C1 segment of cervical spinal cord (tissue), 14 donors: ENCODE measurements at regions not wholly inside any gene's neighbourhood (a gene's known extent, or its start where the extent isn't known, plus 50 kb on each side); places are given as distances from the start of the nearest gene placed in this dataset.

Experiments used
- DNase-seq, 14 donors: peaks; one replicate each; lab custom pipeline; 2025; lab: John Stamatoyannopoulos, UW

DNA sequence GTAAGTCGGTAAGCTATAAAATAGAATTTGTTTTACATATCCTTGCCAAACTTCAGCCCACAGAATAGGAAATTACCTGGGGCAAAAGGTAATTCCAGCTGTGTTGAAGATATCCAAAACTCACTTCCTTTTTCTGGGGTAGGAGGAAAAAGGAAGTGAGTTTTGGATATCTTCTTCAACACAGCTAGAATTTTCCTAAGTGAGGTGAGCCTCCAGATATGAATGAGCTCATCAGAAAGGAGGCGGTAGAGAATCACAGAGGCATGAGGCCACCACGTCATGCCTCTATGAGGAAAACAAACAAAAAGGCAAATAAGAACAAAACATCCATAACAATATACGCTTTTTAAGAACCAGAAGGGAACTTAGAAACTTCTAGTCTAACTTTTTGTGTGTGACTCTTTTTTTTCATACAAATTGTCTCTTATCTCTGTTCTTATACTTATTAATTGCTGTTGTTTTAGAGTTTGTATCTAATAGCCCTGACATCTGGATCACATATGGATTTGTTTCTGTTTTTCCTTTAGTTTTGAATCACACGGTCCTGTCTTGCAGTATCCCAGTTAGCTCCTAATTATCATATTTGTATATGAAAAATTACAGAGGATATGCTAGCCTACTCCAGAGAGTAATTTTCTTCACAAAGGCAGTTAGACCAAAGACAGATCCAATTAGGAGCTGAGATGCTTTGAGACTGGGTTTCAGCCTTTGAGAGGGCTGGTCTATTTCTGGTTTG lies 104.5 kb downstream of the RBM43 start:
- DNase-seq = no peak

- no peak for DNase-seq
Observed at GRCh38 chr2:151156431-151156830, 105.2 kb downstream of the RBM43 start.

- DNase-seq = no peak
Observed at GRCh38 chr2:151153601-151154000, 108.1 kb downstream of the RBM43 start.

GRCh38 chr2:151150331-151151320 lies 111.0 kb downstream of the RBM43 start:
- no peak for DNase-seq

DNA sequence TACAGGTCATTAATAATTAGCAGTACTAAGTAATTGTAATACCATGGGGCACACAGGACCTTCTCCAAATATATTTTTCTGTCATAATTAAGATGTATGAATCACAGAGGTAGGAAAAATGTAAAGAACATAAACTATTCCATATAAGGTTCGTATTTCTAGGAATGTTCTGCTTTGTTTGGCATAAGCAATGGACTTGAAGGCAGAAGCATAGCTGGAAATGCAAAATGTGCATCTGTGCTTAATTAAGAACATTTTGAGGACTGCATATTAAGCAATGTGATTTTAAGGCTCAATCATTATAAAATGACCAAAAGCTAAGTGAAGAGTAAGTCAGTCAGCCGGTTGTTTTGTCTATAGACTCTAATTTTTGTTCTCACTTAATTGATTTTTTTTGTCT lies 123.2 kb downstream of the RBM43 start:
- no peak for DNase-seq

- no peak for DNase-seq
Observed at GRCh38 chr2:151137526-151137925, 124.1 kb downstream of the RBM43 start.

GRCh38 chr2:151120011-151120410 lies 141.7 kb downstream of the RBM43 start:
- DNase-seq = peak in 1 of 14 donors; percentile 57

GRCh38 chr2:151119374-151119773 lies 142.3 kb downstream of the RBM43 start:
- DNase-seq = no peak

- no peak for DNase-seq
Observed at GRCh38 chr2:151118269-151118668, 143.4 kb downstream of the RBM43 start.

GRCh38 chr2:151114874-151115273 lies 146.8 kb downstream of the RBM43 start:
- DNase-seq = no peak

DNA sequence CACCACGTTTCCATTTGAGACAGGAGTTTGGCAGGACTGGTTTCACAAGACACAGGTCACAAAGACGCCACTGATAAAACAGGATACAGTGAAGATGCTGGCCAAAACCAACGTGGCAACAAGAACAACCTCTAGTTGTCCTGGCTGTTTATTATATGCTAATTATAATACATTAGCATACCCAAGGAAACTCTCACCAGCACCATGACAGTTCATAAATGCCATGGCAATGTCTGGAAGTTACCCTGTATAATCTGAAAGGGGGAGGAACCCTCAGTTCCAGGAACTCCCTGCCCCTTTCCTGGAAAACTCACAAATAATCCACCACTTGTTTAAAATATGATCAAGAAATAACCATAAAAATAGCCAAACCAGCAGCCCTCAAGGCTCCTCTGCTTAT lies 148.3 kb downstream of the RBM43 start:
- DNase-seq = no peak

GRCh38 chr2:151111599-151112278 lies 149.9 kb downstream of the RBM43 start:
- no peak for DNase-seq

DNA sequence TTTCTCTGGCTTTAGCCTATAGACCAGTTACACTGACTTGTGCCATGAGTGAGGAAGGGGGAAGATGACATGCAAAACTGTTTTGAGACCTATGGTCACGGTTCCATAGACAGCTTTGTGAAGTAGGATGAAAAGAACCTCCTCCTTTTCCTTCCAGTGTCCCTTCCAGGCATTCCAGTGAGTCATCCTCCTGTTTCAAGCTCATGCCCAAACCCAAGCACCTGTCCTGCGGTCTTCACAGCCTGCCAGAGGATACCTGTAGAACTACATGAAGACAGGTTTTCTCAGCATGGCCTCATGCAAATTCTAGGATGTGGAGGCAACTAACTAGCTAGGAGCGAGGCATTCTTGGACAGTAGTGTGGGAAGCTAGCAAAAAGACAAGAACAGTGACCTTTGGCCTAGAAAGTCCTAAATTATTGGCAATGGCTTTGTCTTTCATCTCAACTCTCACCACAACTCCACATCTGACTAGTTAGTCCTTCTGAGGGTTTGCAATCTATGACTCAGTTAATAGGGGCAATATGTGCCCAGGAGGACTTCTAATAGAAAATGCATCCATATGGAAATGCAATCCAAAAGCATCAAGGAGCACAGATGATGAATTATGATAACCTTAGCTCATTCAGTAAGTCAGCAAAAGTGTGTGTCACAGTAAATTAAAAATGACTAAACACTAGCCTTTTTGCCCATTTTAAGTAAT lies 154.7 kb downstream of the RBM43 start:
- DNase-seq = no peak

DNA sequence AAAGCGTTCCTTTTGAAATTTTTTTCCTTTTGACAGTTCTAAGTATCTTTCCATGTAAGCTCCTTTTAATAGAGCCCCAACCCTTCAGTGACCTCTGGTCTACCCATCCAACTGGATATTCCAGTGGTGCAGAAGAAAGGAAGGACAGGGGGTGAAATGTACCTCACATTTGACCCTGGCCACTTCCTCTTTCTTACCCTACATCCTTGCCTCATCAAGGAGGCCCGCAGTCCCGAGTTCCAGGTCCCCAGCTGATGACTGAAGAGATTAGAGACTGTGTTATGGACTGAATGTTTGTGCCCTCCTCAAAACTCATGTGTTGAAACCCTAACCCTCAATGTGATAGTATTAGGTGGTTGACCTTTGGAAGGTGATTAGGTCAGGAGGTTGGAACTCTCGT lies 158.1 kb downstream of the RBM43 start:
- no peak for DNase-seq

DNA sequence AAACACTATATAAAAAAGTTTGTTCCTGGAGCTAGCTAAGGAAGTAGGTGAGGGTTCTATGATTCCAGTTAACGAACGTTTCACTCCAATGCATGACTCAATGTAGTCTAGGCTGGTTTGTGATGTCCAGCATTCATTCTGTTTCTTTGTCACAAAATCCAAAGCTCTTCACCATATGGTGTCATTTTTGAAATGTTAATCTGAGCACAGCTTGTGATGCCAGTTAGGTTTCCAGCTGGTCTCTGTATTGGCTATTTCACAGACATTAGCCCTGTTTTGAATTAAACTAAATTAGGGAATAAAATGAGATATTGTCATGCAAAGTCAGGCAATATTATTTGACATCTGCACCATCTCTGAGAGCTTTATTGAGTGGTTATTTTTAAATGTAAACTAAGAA lies 159.4 kb downstream of the RBM43 start:
- peak in 1 of 14 donors; percentile 17 for DNase-seq

DNA sequence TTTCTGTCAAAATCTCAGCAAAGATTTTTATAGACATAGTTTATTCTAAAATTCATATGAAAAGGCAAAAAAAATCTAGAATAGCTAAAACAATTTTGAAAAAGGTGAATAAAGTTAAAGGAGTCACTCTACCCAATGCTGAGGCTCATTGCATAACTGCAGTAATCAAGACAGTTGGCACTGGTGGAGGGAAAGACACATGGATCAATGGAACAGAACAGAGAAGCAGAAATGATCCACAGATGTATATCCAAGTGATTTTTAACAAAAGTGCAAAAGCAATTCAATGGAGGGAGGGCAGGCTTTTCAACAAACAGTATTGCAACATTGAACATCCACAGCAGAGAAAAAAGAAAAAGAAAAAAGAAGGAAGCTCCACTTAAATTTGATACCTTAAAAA lies 162.8 kb downstream of the RBM43 start:
- DNase-seq = no peak

DNA sequence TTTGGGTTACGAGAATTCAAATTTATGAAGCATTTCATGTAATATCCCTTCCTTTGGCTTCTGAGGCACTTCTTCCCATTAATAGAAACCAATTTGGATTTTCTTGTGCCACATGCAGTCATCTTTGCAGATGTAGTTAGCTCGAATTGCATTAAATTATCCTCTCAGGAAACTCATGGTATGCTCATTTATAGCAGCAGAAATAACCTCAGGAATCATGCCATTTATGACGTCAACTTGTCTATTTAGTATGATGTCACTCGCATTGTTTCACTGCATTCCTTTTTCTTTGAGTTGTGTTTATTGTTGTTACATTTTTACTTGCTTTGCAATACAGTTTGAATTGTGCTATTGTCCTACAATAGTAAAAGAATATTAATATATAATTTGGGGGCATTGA lies 163.8 kb downstream of the RBM43 start:
- no peak for DNase-seq

DNA sequence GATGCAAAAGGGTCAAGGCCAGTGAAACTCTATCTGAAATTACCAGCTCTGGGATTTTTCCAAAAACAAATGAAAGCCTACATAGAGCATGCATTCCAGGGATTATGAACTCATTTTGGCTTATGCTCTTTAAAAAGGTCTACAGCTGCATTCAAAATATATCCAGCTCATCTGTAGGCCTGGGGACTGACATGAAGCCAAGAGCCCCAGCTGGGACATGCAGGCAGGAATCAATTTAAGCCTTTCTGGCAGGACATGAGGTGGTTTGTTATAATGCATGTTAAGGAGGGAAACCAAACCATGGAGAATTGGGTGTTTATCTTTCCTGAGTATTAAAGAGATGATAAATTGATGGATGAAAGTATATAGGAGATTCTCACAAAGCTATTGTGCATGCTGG lies 164.5 kb downstream of the RBM43 start:
- DNase-seq = no peak

DNA sequence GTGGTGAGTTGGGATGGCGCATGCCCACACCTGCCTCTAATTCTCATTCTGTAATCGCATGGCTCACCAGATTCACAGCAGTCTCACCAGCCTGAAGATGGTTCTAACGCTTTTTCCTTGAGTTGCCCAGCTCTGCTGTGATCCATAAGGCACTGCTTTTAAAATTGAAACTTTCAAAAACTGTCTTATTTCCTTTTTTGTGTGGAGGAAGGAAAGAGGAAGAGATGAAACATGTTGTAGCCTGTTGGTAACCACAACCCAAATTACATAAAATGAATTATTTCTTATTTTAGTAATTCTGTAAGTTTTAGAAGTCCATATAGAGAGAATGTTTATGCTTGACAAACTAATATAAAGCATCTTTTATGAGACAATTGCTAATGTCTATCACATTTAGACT lies 165.4 kb downstream of the RBM43 start:
- no peak for DNase-seq

DNA sequence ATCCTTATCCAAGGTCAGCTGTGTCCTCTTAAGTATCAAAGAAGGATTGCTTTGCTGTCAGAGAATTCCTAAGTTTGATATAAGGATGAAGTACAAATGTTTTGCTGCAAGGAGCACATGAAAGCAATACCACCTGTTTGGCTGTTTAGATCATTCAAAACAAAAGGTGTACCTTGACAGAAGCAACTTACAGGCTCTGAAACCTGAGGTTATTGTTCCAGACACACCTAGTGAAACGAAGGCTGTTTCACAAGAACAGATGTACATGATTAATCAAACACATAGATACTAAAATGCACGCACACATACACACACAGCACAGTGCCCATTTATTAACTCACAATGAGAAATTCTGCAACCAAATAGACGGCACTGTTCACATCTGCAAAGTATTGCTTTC lies 166.2 kb downstream of the RBM43 start:
- DNase-seq = no peak

DNA sequence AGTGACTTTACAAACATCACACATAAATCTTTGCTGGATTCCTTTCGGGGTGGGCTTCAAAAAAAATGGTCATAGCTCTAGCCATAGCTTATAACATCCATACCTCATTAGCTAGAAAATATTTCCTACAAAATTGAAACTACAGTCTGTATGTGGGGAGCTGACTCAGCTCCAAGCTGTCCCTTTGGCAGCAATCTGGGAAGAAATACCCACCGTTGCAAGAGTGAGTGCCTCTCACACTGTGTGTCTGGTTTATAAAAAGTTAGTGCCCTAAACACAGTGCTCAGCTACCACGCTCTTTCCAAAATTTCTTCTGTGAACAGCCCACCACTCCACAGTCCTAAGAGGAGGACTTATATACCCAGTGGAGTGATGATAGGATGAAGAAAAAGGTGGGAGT lies 170.1 kb downstream of the RBM43 start:
- no peak for DNase-seq

DNA sequence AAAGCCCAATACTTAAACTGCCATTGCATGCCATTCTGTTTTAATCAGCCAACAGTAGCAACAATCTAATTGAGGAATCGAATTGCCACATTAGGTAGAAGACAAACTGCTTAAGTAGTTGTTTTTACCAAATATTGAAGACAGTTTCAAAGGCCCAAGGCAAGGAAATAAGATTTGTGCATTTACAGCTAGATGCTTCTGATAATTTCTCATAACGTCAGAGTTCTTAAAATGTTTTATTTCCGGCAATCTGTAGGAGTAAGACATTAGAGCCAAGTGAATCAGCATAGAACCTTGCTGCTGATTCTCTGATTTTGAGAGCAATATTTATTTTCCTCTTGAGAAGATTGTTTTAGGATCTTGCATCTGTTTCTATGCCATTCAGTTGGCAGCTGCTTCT lies 174.3 kb downstream of the RBM43 start:
- no peak for DNase-seq
